Inflammatory macrophage treated with lipopolysaccharide for 4 hours (primary cell): ENCODE measurements at regions not wholly inside any gene's neighbourhood (a gene's known extent, or its start where the extent isn't known, plus 50 kb on each side); places are given as distances from the start of the nearest gene placed in this dataset.

Experiments
- DNase-seq: peaks from one replicate; pipeline ENCODE4 v3.0.0-alpha.2; 2020

DNA sequence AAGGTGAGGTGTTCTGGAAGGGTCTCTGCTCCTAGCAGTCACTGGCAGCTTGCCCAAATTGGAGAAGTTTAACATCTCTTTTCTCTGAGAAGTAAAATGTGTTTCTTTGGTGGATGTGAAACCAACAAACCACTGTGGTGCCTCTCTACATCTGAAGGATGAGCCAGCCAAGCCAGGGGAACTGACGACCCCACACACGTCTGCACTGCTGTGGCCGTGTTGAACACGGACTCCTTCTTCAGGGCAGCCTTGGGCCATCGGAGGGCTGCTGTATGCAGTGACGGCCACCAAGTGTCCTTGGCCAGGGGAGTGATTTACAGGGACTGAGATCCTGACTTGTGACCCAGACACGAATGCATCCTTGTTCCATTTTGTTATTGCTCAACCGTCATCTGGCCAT lies 207.8 kb downstream of the ACKR3 start:
- DNase-seq = no peak

DNA sequence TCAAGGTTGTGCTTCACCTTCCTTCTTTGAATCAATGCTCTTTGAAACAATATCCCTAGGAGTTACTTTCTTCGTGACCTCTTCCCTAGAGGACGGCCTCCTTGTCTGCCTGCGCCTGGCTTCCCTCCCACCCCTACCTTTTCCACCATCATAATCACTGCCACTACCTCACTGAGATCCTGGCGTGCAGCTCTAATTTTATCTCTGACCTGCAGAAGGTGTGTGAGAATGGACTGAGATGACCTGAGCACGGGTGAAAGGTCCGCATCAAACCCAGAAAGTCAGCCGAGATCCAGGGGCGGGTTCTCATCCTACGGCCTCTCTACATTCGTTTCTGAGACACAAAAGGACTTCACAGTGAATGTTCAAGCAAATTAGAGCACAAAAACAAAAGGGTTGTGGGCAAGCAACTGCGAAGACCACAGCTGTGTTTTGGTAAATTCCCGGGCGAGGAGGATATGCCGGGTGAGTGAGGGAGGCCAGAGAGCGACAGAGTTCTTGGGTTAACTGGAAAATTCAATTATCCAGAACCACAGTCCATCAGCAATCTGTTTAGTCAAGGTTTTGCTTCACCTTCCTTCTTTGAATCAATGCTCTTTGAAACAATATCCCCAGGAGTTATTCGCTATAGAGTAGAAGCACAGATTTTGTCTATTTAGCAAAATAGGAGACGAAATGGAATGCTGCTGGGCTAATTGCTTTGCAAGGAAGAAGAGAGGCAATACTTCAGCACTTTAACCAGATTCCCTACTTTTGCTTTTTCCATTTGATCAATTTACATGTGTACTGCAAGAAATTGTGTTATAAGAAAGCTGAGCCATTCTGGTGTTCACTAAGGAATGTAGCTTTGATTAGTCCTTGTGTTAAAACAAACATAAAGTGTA lies 212.6 kb downstream of the ACKR3 start:
- no peak for DNase-seq

DNA sequence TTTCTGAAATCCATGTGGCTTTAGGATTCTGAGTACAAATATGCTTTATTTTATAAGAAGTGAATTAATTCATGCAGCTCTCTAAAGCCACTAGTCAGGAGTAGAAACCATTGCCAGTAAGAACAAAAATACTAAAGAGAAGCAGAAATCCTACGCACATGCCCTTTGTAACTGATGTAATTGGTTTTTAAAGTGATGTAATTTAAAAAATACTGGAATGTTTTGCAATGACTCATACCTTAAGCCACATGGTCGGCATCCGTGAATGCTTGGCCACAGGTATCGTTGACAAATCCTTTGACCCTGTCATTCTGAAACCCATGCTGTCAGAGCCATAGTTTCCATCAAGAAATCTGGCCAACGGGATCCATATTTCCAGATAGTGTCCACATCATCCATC lies 213.3 kb downstream of the ACKR3 start:
- DNase-seq = no peak

DNA sequence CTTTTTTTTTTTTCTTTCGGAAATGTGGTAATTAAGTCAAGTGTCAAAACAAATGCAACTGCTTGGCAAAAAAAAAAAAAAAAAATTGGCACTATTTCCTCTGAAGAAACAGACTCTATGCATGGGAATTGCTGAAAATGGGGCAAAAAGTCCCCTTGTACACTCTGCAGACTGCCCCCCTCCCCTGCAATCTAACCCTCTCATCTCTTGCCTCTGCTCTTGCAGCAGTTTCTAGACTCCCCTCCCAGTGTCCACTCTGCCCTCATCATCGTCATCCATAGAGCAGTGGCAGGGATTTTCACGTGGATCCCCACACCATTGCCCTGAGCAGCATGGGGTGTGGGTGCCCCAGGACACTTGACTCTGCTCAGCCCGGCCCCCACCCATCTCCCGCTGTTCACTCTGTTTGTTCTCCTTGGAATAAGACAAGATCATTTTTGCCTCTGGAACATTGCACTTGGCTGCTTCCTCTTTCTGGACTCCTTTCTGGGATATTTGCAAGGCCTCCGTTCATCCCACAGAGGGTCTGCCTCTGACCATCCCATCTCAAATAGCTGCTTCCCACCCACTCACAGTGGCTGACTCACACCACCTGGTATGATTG lies 213.9 kb downstream of the ACKR3 start:
- DNase-seq = no peak

DNA sequence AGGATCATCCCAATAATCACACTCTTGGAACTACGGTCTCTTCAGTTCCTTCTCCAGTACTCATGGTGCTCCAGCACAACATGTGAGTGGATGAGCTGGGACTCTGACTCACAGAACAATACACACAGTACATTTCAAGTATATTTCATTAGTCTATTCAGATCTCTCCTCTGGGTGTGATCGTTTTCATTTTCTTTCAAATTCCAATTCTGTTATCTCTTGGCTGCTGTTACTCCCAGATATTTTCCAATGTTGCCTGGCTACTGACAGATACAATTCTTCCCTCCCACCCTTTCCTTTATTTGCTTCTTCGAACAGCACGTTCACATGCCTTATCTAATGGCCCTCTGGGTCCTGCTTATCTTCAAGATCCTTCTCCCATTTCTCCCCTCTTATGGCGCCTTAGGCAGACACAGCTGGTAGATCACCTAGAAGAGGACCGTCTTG lies 216.0 kb downstream of the ACKR3 start:
- no peak for DNase-seq

DNA sequence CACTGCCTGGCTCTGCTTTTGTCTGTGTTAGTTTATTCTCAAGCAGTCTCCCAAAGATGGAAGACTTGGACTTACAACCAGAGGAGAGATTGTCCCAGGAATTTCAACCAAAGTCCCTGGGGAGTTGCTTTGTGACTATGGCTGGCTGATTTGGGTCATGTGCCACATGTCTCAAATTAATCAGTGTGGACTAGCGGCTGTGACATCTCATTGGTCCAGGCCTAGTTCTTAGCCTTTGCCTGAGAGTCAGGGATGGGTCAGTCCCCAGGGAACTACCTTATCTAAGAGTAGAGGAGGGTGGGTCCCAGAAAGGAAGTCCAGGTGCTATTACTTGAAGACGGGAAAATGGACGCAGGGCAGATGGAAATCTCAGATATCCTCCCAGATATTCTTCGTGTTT lies 217.1 kb downstream of the ACKR3 start:
- DNase-seq = no peak

DNA sequence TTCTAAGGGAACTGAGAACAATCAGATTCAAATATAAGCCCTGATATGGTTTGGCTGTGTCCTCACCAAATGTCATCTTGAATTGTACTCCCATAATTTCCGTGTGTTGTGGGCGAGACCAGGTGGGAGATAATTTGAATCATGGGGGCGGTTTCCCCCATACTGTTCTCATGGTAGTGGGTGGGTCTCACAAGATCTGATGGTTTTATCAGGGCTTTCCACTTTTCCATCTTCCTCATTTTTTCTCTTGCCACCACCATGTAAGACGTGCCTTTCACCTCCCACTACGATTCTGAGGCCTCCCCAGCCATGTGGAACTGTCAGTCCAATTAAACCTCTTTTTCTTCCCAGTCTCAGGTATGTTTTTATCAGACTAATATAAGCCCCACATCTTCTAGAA lies 217.8 kb downstream of the ACKR3 start:
- DNase-seq = peak; percentile 27

DNA sequence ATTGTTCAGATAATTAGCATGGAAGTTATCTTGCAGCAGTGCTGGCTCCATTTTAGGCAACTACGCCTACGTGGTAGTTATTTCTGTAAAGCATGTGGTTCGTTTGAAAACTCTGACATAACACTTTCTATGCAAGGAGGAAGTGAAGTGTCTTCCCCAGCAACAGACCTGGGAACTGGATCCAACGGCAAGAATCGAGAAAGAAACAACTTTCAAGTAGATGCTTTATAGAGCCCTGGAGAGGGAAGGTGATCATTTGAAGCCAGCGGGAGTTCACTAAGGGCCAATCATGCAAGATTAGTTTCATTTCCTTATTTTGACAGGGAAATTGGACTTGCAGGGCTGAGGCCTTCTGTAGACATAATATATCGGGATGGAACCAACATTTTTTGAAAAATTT lies 218.3 kb downstream of the ACKR3 start:
- DNase-seq = peak; percentile 91

DNA sequence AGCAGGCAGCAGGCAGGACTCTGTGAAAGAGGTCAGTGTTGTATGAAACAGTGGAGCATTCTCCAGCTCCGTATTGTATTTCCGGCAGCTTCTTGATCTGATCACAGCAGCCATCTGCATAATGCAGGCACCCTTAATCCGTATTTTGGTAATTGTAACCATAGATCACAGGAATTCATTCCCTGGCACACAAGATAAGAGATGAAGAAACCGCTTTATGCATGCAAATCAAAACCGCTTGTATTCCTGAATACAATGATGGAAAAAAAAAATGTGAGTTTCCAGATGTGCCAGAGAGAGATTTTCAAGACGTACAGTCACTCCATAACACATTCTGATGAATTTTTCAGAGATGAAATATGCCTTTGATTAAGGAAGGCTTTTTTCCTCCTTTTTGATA lies 221.3 kb downstream of the ACKR3 start:
- DNase-seq = no peak

DNA sequence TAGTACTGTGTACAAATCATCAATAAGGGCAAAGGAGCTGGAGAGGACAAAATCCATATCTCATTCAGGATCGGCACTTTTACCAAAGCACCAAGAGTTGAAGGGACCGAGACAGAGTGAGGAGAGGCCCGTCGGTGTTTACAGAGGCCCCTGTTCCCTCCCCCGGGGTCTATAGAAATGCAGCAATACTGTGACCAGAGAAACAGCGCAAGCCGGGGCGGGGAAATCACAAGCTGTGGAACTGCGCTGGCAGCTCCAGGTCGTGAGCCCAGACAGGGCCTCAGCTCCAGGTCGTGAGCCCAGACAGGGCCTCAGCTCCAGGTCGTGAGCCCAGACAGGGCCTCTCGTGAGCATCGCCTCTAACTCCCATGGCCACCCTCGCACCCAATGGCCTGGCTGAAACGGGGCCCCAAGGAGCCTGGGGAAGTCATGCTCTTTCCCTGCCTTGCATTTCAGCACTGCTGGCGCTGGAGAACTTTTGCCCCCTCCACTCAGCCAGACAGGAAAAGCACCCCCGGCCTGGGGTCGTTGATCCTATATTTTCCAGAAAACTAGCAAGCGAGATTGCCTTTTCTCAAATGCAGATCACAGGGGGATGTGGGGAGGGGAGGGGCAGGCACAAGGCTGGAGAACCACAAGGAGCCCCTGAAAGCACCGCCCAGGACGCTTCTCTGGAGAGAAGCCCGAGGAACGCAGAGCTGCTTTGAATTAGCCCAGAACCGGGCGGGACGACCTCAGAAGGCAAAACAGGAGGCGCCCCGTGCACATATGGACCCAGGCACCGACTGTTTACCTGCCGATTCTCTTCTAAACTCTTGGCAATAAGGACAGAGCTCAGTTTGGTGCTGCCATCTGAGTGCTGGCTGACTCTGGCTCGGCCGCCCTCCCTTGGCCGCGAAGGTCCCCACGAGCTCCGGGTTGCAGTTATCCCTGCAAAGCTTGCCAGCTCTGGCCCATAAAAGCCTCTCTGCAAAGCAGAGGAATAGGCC lies 223.7 kb downstream of the ACKR3 start:
- no peak for DNase-seq

DNA sequence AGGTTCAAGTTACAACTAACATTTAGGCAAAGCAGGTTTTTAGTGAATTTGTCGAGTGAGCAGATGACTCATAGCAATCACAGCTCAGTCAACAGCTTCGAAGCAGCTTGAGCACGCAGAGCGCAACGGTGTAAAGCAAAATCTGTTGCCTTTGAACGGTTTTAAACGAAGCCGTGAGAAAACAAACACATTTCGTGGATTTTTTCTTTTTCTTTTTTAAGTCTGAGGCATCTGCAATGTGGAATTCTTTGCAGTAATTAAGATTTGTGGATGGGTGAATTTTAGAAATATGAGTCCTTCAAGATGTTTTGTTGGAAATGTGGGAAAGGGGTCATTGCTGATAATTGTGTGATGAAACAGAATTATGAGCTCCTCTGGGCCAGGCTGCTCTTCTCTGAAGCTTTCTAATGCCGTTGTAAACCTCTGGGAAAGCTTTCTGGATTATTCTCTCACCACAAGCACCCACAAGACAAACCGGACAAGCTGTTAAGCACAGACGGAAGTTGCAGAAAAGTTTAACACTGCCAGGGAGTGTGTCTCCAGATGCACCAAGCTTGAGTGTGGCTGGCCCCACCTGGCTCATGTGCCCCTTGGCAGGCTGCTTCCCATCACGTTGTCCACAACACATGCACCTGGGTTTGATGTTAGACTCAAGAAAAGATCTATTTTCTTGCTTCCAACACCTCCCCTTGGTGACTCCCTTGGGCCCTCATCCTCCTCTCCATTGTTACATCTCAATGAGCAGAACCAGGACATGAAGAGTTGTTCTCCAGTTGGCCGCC lies 224.7 kb downstream of the ACKR3 start:
- DNase-seq = no peak

DNA sequence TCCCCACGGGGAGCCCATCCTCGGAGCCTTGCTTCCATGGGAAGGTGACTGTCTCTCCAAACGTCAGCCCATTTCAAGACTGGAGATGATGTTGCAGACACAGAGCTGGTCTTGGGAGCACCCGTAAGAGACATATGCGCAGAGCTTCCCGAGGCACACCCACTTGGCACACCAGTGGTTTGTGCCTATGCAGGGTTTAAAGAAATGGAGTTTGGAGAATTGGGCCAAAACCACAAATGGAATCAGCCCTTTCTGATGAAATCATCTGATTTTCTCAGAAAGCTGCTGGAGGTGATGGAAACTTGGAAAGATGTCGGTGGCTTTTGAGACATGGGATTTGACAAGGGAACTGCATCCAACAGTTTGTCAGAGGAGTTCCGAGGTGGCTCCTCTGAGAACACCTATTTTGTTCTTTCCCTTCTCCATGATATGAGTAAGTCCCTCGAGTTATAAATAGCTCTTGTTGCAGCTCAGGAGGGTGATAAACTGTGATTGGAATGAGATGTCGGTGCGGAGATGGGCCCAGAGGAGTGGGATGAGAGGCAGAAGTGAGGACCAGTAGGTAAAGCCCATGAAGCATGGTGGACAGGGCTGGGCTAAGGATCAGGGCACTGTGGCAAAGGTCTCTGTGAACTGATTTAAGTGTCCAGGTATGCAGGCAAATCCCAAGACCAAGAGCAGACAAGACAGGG lies 225.7 kb downstream of the ACKR3 start:
- no peak for DNase-seq

DNA sequence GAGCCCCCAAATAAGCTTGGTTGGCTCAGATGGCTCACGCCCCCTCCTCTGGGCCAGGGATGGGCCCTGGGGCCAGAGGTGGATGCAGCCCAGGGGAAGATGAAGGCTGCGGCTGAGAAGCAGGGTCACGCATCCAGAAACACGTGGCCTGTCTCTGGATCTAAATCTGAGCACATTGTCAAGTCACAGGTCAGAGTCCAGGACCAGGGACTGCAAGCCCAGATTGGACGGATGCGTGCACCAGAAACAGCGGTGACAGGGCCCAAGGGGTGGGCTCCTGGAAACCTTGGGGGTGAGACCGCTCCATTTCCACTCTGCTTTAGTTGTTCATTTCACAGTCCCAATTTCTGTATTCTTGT lies 226.2 kb downstream of the ACKR3 start:
- DNase-seq = no peak

DNA sequence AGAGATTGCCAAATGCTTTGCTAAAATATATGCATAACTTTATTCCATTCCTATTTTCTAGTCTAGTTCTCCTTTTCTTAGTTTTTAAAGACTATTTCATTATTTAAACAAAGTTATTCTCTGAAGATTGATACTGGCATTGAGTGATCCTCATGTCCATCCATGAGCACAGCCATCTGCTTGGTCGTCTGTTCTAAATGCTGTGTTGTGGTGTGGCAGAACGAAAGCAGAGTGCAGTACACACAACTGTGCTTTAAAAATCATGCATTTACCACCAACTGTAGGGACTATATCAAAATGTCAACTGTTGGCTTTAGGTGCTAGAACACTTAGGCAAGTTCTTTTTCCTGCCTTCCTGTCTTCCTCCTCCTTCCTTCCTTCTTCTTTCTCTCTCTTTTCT lies 226.6 kb downstream of the ACKR3 start:
- no peak for DNase-seq

DNA sequence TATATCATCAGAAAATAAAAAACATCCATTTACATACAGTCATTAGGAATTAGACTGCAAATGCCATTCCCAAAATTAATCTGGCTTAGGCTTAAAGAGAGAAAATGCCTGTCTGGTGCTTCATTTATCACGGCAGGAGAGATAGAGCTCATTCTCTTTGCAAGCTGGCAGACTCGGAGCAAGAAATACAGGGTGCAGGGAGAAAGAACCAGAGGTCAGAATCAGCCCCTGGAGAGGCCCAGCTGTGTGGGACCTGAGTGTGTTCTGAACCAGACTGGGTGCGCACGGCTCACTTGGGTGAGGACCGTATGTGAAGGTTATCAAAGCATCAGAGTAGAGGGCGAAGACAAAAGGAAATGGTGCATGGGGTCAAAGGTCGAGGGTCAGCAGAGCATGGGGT lies 227.8 kb downstream of the ACKR3 start:
- DNase-seq = no peak

DNA sequence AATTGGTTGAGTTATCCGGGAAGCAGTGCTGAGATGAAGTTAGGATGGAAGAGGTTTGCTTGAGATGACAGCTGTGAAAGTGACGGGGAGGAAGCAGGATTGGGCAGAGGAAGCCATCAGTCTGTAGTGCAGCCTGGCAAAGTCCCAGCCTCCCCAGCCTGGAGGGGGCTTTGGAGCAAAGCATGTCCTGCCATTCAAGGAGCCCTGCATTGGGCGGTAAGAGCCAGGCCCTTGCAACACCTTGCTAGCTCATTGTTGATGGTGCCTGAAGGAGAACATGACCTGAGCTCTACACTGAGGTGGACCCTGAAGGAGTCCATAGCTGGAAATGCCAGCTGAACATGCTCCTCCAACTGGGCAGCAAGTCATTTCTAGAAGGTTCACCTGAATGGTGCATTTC lies 228.9 kb downstream of the ACKR3 start:
- no peak for DNase-seq

DNA sequence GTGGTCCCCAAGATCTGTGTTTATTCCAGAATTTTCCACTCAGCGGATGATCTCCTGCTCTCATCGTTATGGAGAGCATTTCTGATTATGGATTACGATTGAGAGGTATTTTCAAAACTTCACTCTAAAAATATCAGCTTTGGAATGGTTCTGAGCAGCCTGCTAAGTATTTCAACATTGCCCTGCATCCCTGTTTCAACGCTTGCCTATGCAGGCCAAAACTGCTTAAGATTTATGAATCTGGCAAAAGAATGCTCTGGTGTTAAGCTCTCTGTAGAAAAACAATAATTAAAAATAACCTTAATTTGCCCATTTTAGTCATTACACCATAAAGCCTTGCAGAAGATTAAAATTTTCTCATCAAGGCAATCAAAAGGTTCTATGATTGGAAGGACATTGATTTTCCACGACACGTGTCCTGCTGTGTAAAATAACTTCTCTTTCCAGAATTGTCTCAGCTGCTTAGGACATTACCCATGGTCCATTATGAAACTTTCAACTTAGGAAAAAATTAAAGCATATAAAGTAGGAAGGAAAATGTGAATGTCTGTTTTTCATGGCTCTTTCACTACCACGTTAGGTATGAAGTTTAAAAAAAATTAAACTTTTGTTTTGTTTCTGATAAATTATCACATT lies 229.9 kb downstream of the ACKR3 start:
- no peak for DNase-seq

DNA sequence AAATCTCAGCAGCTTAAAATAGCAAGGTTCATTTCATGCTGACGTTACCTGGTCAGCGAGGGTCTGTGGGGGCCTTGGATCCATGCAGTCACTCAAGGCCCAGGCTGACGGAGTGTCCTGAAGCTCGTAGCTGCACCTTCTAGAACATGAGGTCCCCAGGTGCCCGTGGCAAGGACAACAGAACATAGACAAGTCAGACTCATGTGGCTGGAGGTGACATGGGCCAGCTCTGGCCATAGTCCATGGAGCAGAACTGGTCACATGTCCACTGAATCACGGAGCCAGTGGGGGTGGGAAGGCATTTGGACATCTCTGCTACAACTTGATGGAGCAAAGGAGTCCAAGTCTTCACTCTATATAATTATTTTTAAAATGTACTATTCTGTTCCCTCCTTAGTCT lies 233.2 kb downstream of the ACKR3 start:
- DNase-seq = no peak

DNA sequence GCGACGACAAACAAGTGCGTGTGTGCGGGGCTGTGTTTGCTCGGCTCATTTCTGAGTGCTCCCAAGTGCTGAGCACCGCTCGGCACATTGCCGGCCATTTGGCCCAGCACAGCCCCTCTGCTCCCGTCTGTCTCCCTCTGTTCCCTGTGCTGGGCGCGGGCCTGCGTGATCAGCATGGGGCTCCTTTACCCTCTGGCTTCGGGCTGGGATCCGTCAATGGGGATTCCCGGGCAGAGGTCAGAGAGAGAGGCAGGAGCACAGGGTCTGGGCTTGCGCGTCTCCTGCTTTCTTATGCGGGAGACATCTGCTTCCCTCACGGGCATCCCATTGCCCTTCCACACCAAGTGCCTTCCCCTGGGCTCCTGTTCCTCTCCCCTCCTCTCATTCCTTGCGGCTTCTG lies 234.0 kb downstream of the ACKR3 start:
- no peak for DNase-seq

DNA sequence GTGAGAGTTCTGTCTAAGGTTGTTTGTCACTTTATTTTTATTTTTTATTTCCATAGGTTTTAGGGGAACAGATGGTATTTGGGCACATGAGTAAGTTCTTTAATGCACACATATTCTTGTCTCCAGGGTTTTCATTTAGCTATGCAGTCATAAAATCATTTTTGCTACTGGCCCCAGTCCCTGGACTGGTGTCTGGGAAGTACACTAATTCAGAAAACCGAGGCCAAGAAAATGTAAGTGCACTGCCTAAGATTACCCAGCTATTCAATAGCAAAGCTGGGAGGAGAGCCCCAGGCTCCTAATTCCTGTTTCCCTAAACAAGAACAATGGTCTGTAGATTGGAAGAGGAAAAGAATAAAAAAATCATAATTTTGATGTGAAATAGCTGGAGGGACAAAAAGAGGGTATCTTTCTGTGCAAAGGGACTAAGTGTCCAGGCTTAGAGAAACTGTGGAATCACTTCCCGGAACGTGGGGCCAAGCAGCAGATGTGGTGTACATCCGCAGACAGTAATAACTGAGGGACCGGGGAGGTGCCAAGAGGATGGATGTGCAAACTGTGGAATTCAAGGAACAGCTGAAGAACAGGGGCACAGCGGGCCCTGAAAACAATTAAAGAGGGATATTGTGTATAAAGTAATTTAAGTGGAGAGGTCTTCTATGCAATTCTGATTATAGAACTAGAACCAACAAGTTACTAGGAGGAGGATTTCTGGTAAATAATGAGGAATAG lies 236.3 kb downstream of the ACKR3 start:
- DNase-seq = no peak

DNA sequence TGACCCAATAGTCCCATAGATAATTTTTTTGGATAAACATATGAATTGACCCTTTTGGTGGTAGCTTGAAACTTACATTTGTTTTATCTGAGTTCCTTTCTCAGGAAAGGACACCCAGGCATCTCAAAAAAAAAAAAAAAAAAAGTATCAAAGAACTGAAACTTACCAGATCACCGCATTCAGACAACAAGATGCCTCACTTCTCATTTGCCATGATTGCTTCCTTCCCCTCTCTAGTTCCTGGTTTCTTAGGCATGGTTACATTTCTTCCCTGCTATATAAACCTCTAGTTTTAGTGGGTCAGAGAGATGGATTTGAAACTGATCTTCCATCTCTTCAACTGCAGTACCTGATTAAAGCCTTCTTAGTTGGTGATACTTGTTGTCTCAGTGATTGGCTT lies 240.1 kb downstream of the ACKR3 start:
- DNase-seq = peak; percentile 66
